Neural cell (in vitro differentiated cells): ENCODE measurements at regions not wholly inside any gene's neighbourhood (a gene's known extent, or its start where the extent isn't known, plus 50 kb on each side); places are given as distances from the start of the nearest gene placed in this dataset.

Experiments
- EP300 ChIP-seq: fragments of 450-650 bp; conservative IDR thresholded peaks from 2 replicates; pipeline ENCODE4 v1.6.1; 2014; ENCODE audit warnings: antibody characterized with exemption, mild to moderate bottlenecking, moderate library complexity; ENCODE audit not compliant: poor library complexity, severe bottlenecking
- EZH2 ChIP-seq: fragments of 200-600, 300-800 bp; shearing (Covaris generic), sonication (generic); IDR thresholded peaks from 2 replicates; pipeline ENCODE4 v1.6.1; 2014; ENCODE audit warnings: antibody characterized with exemption, low read length, borderline replicate concordance, mild to moderate bottlenecking; ENCODE audit not compliant: insufficient read depth, poor library complexity, severe bottlenecking
- TF ChIP-seq, protein P1 (sequence below): fragments of 450-650 bp; IDR thresholded peaks from 2 replicates; pipeline ENCODE4 v1.5.1; 2014; ENCODE audit warnings: antibody characterized with exemption, mild to moderate bottlenecking, moderate library complexity; ENCODE audit not compliant: poor library complexity, severe bottlenecking
- TF ChIP-seq, protein P2 (sequence below): IDR thresholded peaks from 2 replicates; pipeline ENCODE4 v1.6.1; 2012; ENCODE audit warnings: borderline replicate concordance

DNA sequence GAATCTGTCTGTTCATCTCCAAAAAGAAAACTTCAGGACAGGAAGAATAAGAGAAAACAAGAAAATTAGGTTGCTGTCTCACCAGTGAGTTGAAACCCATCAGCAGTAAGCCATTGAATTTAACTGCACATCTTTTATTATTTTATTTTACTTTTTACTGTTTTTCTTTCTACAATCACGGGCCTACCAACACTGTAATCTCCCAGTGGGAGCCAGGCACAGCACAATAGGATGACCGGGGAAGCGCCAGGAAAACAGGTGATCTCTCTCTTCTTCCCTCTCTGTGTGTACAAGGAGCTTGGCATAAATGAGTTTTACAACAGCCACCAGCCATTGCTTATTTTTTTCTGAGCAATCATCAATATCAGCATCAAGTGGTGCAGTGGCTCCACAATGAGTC lies 113.1 kb upstream of the ESRRG start:
- TF ChIP-seq EP300 (no peak), EZH2 (no peak)
- TF ChIP-seq, protein P1, sequence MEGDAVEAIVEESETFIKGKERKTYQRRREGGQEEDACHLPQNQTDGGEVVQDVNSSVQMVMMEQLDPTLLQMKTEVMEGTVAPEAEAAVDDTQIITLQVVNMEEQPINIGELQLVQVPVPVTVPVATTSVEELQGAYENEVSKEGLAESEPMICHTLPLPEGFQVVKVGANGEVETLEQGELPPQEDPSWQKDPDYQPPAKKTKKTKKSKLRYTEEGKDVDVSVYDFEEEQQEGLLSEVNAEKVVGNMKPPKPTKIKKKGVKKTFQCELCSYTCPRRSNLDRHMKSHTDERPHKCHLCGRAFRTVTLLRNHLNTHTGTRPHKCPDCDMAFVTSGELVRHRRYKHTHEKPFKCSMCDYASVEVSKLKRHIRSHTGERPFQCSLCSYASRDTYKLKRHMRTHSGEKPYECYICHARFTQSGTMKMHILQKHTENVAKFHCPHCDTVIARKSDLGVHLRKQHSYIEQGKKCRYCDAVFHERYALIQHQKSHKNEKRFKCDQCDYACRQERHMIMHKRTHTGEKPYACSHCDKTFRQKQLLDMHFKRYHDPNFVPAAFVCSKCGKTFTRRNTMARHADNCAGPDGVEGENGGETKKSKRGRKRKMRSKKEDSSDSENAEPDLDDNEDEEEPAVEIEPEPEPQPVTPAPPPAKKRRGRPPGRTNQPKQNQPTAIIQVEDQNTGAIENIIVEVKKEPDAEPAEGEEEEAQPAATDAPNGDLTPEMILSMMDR, result no peak
- TF ChIP-seq, protein P2, sequence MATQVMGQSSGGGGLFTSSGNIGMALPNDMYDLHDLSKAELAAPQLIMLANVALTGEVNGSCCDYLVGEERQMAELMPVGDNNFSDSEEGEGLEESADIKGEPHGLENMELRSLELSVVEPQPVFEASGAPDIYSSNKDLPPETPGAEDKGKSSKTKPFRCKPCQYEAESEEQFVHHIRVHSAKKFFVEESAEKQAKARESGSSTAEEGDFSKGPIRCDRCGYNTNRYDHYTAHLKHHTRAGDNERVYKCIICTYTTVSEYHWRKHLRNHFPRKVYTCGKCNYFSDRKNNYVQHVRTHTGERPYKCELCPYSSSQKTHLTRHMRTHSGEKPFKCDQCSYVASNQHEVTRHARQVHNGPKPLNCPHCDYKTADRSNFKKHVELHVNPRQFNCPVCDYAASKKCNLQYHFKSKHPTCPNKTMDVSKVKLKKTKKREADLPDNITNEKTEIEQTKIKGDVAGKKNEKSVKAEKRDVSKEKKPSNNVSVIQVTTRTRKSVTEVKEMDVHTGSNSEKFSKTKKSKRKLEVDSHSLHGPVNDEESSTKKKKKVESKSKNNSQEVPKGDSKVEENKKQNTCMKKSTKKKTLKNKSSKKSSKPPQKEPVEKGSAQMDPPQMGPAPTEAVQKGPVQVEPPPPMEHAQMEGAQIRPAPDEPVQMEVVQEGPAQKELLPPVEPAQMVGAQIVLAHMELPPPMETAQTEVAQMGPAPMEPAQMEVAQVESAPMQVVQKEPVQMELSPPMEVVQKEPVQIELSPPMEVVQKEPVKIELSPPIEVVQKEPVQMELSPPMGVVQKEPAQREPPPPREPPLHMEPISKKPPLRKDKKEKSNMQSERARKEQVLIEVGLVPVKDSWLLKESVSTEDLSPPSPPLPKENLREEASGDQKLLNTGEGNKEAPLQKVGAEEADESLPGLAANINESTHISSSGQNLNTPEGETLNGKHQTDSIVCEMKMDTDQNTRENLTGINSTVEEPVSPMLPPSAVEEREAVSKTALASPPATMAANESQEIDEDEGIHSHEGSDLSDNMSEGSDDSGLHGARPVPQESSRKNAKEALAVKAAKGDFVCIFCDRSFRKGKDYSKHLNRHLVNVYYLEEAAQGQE, result no peak
